ENCODE measurements at regions not wholly inside any gene's neighbourhood (a gene's known extent, or its start where the extent isn't known, plus 50 kb on each side); places are given as distances from the start of the nearest gene placed in this dataset.
A peak's percentile ranks its signal among the peaks of the same experiment; 100 is the strongest.

DNA sequence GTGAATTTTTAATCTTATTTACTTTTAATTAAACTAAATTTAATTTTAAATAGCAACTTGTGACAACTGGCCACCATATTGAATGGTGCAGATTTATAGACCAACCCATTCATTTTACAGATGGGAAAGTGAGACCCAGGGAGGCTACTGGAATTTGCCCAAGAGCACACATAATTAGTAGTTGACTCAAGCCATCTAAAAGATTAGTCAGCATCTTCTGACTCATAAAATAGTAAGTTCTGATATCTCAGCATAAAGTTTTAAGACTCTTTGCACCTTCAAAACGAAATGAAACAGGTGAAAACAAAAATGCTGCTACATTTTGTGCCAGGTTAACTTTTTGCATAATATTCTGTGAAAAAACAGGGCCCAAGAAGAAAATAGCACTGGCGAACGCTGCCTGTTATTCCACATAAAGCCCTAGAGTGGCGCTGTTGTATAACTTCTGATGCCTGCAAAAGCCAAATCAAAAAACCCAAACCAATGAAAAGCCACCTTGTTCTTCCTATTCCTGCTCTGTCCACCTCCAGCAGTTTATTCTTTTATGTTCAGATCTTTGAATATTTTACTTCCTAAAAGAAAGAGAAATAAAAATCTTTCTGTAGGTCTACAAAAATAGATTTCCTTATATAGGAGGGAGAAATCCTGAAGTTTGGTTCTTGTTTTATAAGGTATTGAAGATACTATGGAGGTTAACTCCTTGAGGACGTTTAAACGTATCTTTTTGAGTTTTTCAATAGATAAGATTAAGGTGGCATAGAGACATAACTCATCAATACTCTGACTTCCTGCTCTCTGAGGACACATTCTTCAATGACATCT, 62.8 kb downstream of the OTOL1 start:
- TF ChIP-seq RFX5 (IDR thresholded peaks at IDR 0.05) (no peak), FOSL2 (IDR thresholded peaks at IDR 0.05) (no peak), FOSL2 (CRISPR knock-in tag; IDR thresholded peaks at IDR 0.05) (0 out of 2 replicates have a peak, but pooled peaks have one; percentile 11), EHMT2 (IDR thresholded peaks at IDR 0.05; ENCODE audit: low read depth) (no peak), SREBF2 (IDR thresholded peaks at IDR 0.05) (no peak), ESRRA (IDR thresholded peaks at IDR 0.05; ENCODE audit: borderline replicate concordance, low read length) (no peak), GATA3 (IDR thresholded peaks at IDR 0.05; ENCODE audit: borderline replicate concordance) (no peak), POLR2A (IDR thresholded peaks at IDR 0.05; ENCODE audit: low read length) (no peak)
- TF ChIP-seq, protein P1, sequence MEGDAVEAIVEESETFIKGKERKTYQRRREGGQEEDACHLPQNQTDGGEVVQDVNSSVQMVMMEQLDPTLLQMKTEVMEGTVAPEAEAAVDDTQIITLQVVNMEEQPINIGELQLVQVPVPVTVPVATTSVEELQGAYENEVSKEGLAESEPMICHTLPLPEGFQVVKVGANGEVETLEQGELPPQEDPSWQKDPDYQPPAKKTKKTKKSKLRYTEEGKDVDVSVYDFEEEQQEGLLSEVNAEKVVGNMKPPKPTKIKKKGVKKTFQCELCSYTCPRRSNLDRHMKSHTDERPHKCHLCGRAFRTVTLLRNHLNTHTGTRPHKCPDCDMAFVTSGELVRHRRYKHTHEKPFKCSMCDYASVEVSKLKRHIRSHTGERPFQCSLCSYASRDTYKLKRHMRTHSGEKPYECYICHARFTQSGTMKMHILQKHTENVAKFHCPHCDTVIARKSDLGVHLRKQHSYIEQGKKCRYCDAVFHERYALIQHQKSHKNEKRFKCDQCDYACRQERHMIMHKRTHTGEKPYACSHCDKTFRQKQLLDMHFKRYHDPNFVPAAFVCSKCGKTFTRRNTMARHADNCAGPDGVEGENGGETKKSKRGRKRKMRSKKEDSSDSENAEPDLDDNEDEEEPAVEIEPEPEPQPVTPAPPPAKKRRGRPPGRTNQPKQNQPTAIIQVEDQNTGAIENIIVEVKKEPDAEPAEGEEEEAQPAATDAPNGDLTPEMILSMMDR (IDR thresholded peaks at IDR 0.05): peak; percentile 65
- TF ChIP-seq, protein P2, sequence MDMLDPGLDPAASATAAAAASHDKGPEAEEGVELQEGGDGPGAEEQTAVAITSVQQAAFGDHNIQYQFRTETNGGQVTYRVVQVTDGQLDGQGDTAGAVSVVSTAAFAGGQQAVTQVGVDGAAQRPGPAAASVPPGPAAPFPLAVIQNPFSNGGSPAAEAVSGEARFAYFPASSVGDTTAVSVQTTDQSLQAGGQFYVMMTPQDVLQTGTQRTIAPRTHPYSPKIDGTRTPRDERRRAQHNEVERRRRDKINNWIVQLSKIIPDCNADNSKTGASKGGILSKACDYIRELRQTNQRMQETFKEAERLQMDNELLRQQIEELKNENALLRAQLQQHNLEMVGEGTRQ (IDR thresholded peaks at IDR 0.05): no peak

All from A549 (cell line).